HEK293T (cell line): ENCODE measurements at regions not wholly inside any gene's neighbourhood (a gene's known extent, or its start where the extent isn't known, plus 50 kb on each side); places are given as distances from the start of the nearest gene placed in this dataset.

ENCODE experiments used
- CTCF ChIA-PET: fragments of 350-600 bp; formaldehyde crosslinking; extraction: SDS; loops from one replicate; lab custom pipeline; 2021; ENCODE audit warnings: antibody characterized with exemption, inconsistent platforms; lab: Yijun Ruan, JAX
- POLR2A ChIA-PET: fragments of 350-600 bp; formaldehyde crosslinking; extraction: SDS; loops from one replicate; lab custom pipeline; 2020; ENCODE audit warnings: antibody characterized with exemption, inconsistent platforms; lab: Yijun Ruan, JAX
- DNase-seq: peaks from one replicate; pipeline ENCODE4 v3.0.0; 2012; ENCODE audit warnings: mixed read lengths; ENCODE audit errors: extremely low spot score
- ARNT ChIP-seq: fragments of 450-650 bp; IDR thresholded peaks from 2 replicates; pipeline ENCODE4 v1.6.1; 2017; ENCODE audit warnings: mild to moderate bottlenecking
- BHLHE40 ChIP-seq: fragments of 450-650 bp; IDR thresholded peaks from 2 replicates; pipeline ENCODE4 v1.6.1; 2016; ENCODE audit warnings: mild to moderate bottlenecking, moderate library complexity, borderline replicate concordance
- CTBP1 ChIP-seq: fragments of 450-650 bp; IDR thresholded peaks from 2 replicates; pipeline ENCODE4 v1.6.1; 2016; ENCODE audit warnings: borderline replicate concordance
- ELF4 ChIP-seq: fragments of 450-650 bp; IDR thresholded peaks from 2 replicates; pipeline ENCODE4 v1.6.1; 2017; ENCODE audit warnings: antibody characterized with exemption
- FOXA1 ChIP-seq: fragments of 450-650 bp; IDR thresholded peaks from 2 replicates; pipeline ENCODE4 v1.6.1; 2016; ENCODE audit warnings: mild to moderate bottlenecking
- FOXK2 ChIP-seq: fragments of 450-650 bp; IDR thresholded peaks from 2 replicates; pipeline ENCODE4 v1.6.1; 2016; ENCODE audit warnings: mild to moderate bottlenecking
- FOXM1 ChIP-seq: fragments of 450-650 bp; IDR thresholded peaks from 2 replicates; pipeline ENCODE4 v1.6.1; 2017; ENCODE audit warnings: mild to moderate bottlenecking, borderline replicate concordance
- HDGF ChIP-seq: fragments of 450-650 bp; IDR thresholded peaks from 2 replicates; pipeline ENCODE4 v1.6.1; 2017; ENCODE audit warnings: antibody characterized with exemption, borderline replicate concordance
- L3MBTL2 ChIP-seq: fragments of 450-650 bp; conservative IDR thresholded peaks from 2 replicates; pipeline ENCODE4 v1.6.1; 2016; ENCODE audit warnings: mild to moderate bottlenecking
- LEF1 ChIP-seq: fragments of 450-650 bp; IDR thresholded peaks from 2 replicates; pipeline ENCODE4 v1.6.1; 2017; ENCODE audit warnings: mild to moderate bottlenecking, borderline replicate concordance
- NFRKB ChIP-seq: fragments of 450-650 bp; IDR thresholded peaks from 2 replicates; pipeline ENCODE4 v1.6.1; 2016; ENCODE audit warnings: mild to moderate bottlenecking, moderate library complexity
- PKNOX1 ChIP-seq: fragments of 450-650 bp; IDR thresholded peaks from 2 replicates; pipeline ENCODE4 v1.6.1; 2016
- SP1 ChIP-seq: fragments of 450-650 bp; IDR thresholded peaks from 2 replicates; pipeline ENCODE4 v1.6.1; 2017
- SUZ12 ChIP-seq: fragments of 450-650 bp; IDR thresholded peaks from 2 replicates; pipeline ENCODE4 v1.6.1; 2016; ENCODE audit warnings: mild to moderate bottlenecking
- TARDBP ChIP-seq: fragments of 450-650 bp; IDR thresholded peaks from 2 replicates; pipeline ENCODE4 v1.6.1; 2016
- ZNF384 ChIP-seq: fragments of 450-650 bp; IDR thresholded peaks from 2 replicates; pipeline ENCODE4 v1.6.1; 2016

- no peak for TF ChIP-seq SUZ12
- no peak for TF ChIP-seq ELF4
- no peak for TF ChIP-seq TARDBP
- TF ChIP-seq FOXA1, result no peak
- TF ChIP-seq CTBP1, result no peak
- TF ChIP-seq SP1, result no peak
- ChIA-PET CTCF (no interaction called here), POLR2A (no interaction called here)
- no peak for DNase-seq
These were observed 205.3 kb downstream of the ZFP36L2 start for GRCh38 chr2:43020990-43021669.

GRCh38 chr2:43020296-43020695, 206.1 kb downstream of the ZFP36L2 start:
- DNase-seq, result no peak
- ChIA-PET CTCF (no interaction called here), POLR2A (no interaction called here)
- TF ChIP-seq L3MBTL2 (no peak), SUZ12 (no peak), HDGF (no peak)

- ChIA-PET CTCF (no interaction called here), POLR2A (no interaction called here)
- TF ChIP-seq PKNOX1, result no peak
- TF ChIP-seq ARNT, result no peak
- TF ChIP-seq ZNF384, result no peak
- TF ChIP-seq FOXA1, result no peak
- no peak for TF ChIP-seq FOXK2
- TF ChIP-seq ELF4, result no peak
- TF ChIP-seq L3MBTL2, result no peak
- TF ChIP-seq HDGF, result no peak
- no peak for TF ChIP-seq SP1
- no peak for TF ChIP-seq TARDBP
- no peak for TF ChIP-seq LEF1
- TF ChIP-seq CTBP1, result no peak
- no peak for TF ChIP-seq SUZ12
- no peak for DNase-seq
These were observed 206.7 kb downstream of the ZFP36L2 start for GRCh38 chr2:43019536-43020183.

- TF ChIP-seq LEF1 (no peak), SP1 (no peak), CTBP1 (no peak), FOXM1 (no peak), FOXK2 (no peak), ELF4 (no peak), PKNOX1 (no peak), ZNF384 (no peak), ARNT (no peak), TARDBP (no peak), BHLHE40 (no peak)
- no peak for DNase-seq
- ChIA-PET POLR2A (no interaction called here), CTCF (no interaction called here)
These were observed 207.4 kb downstream of the ZFP36L2 start for GRCh38 chr2:43019025-43019367.

GRCh38 chr2:43018179-43019024, 208.0 kb downstream of the ZFP36L2 start:
- no peak for TF ChIP-seq ELF4
- no peak for TF ChIP-seq NFRKB
- POLR2A ChIA-PET, result no interaction called here
- CTCF ChIA-PET, result no interaction called here
- DNase-seq, result no peak

GRCh38 chr2:43013821-43014345, 212.5 kb downstream of the ZFP36L2 start:
- TF ChIP-seq SUZ12, result no peak
- no peak for TF ChIP-seq ZNF384
- no peak for DNase-seq
- POLR2A ChIA-PET, result no interaction called here
- CTCF ChIA-PET, result interaction anchor here (1.0 kb wide), 1 partner anchor 79 kb away, joined by 3 read pairs; no protein-coding TSS in a partner anchor

GRCh38 chr2:43012966-43013365, 213.4 kb downstream of the ZFP36L2 start:
- POLR2A ChIA-PET, result no interaction called here
- DNase-seq, result no peak
- CTCF ChIA-PET, result interaction anchor here (1.0 kb wide), 1 partner anchor 80 kb away, joined by 3 read pairs; no protein-coding TSS in a partner anchor
- TF ChIP-seq FOXK2 (no peak), L3MBTL2 (no peak), FOXA1 (no peak), ELF4 (no peak), ZNF384 (no peak), ARNT (no peak), TARDBP (no peak), HDGF (no peak), BHLHE40 (no peak), LEF1 (no peak), CTBP1 (no peak), SP1 (no peak), NFRKB (no peak), FOXM1 (no peak), SUZ12 (no peak), PKNOX1 (no peak)
